Rectal smooth muscle tissue (tissue), 1 donor: ENCODE measurements at regions not wholly inside any gene's neighbourhood (a gene's known extent, or its start where the extent isn't known, plus 50 kb on each side); places are given as distances from the start of the nearest gene placed in this dataset.

Experiments
- H3K27ac ChIP-seq: one replicate; pipeline ENCODE4 v1.7.0; 2013; ENCODE audit warnings: low read depth, low read length, inconsistent platforms
- H3K27me3 ChIP-seq: one replicate; pipeline ENCODE4 v1.7.0; 2013; ENCODE audit warnings: low read length; ENCODE audit not compliant: control insufficient read depth, insufficient read depth
- H3K36me3 ChIP-seq: one replicate; pipeline ENCODE4 v1.7.0; 2013; ENCODE audit warnings: low read length; ENCODE audit not compliant: control insufficient read depth, insufficient read depth
- H3K4me1 ChIP-seq: one replicate; pipeline ENCODE4 v1.7.0; 2013; ENCODE audit warnings: low read length; ENCODE audit not compliant: control insufficient read depth, insufficient read depth
- H3K4me3 ChIP-seq: one replicate; pipeline ENCODE4 v1.7.0; 2013; ENCODE audit warnings: low read length
- H3K9ac ChIP-seq: one replicate; pipeline ENCODE4 v1.7.0; 2013; ENCODE audit warnings: low read length

- no peak overlapping the region for H3K4me3 ChIP-seq
- no peaks in the 10 kb centered on the region for H3K27me3 ChIP-seq
- H3K9ac ChIP-seq = no peak overlapping the region
- H3K27ac ChIP-seq = no peak overlapping the region
- no peaks in the 10 kb centered on the region for H3K4me1 ChIP-seq
- H3K36me3 ChIP-seq = no peaks in the 10 kb centered on the region
These were observed 892.6 kb downstream of the TUSC7 start for GRCh38 chr3:117602058-117602644.

- H3K27ac ChIP-seq = no peak overlapping the region
- H3K27me3 ChIP-seq = no peaks in the 10 kb centered on the region
- H3K4me1 ChIP-seq = no peaks in the 10 kb centered on the region
- H3K9ac ChIP-seq = no peak overlapping the region
- no peak overlapping the region for H3K4me3 ChIP-seq
- no peaks in the 10 kb centered on the region for H3K36me3 ChIP-seq
These were observed 893.5 kb downstream of the TUSC7 start for GRCh38 chr3:117603097-117603496.

GRCh38 chr3:117606866-117607265 is 897.3 kb downstream of the TUSC7 start:
- H3K4me1 ChIP-seq = no peaks in the 10 kb centered on the region
- H3K27me3 ChIP-seq = no peaks in the 10 kb centered on the region
- no peak overlapping the region for H3K27ac ChIP-seq
- no peak overlapping the region for H3K4me3 ChIP-seq
- no peaks in the 10 kb centered on the region for H3K36me3 ChIP-seq
- H3K9ac ChIP-seq = no peak overlapping the region

DNA sequence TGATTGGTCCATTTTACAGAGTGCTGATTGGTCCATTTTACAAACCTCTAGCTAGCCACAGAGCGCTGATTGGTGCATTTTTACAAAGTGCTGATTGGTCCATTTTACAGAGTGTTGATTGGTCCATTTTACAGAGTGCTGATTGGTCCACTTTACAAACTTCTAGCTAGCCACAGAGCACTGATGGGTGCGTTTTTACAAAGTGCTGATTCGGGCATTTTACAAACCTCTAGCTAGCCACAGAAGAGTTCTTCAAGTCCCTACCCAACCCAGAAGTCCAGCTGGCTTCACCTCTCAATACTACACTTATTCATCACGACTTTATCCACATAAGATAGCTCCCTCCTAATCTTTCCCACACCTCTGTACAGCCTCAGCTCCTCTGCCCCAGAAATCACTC is 899.8 kb downstream of the TUSC7 start:
- no peak overlapping the region for H3K9ac ChIP-seq
- no peaks in the 10 kb centered on the region for H3K27me3 ChIP-seq
- no peaks in the 10 kb centered on the region for H3K4me1 ChIP-seq
- no peak overlapping the region for H3K27ac ChIP-seq
- no peak overlapping the region for H3K4me3 ChIP-seq
- no peaks in the 10 kb centered on the region for H3K36me3 ChIP-seq

- Histone ChIP-seq H3K27ac (no peak overlapping the region), H3K4me3 (no peak overlapping the region), H3K36me3 (no peaks in the 10 kb centered on the region)
These were observed 900.6 kb downstream of the TUSC7 start for GRCh38 chr3:117610156-117610555.

DNA sequence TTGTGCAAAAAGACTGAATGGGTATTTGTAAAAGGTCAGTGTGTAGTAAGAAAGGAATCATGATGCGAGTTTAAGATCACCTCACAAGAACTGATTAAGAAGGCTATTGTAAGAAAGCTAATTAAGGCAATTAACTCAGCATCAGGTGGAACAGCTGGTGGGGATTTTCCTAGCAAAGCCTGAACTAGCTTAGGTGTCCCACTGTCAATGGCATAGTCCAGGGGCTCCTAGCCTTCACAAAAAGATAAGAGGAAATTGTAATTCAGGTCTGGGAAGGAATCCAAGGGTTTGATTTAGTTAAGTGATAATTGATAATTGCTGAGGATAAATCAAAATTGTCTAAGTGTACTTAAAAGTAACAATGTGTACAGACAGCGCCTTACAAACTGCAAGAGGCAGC is 901.6 kb downstream of the TUSC7 start:
- H3K27me3 ChIP-seq = no peaks in the 10 kb centered on the region
- no peak overlapping the region for H3K4me3 ChIP-seq
- H3K36me3 ChIP-seq = no peaks in the 10 kb centered on the region
- no peaks in the 10 kb centered on the region for H3K4me1 ChIP-seq
- H3K27ac ChIP-seq = no peak overlapping the region
- no peak overlapping the region for H3K9ac ChIP-seq

More at GRCh38 chr3:117610156-117610555, 900.6 kb downstream of the TUSC7 start:
- Histone ChIP-seq H3K9ac (no peak overlapping the region), H3K27me3 (no peaks in the 10 kb centered on the region), H3K4me1 (no peaks in the 10 kb centered on the region)

- no peaks in the 10 kb centered on the region for H3K36me3 ChIP-seq
- no peak overlapping the region for H3K9ac ChIP-seq
- H3K27me3 ChIP-seq = no peaks in the 10 kb centered on the region
- H3K4me3 ChIP-seq = no peak overlapping the region
- no peaks in the 10 kb centered on the region for H3K4me1 ChIP-seq
- no peak overlapping the region for H3K27ac ChIP-seq
These were observed 906.6 kb downstream of the TUSC7 start for GRCh38 chr3:117616227-117616626.

GRCh38 chr3:117617906-117618305 is 908.3 kb downstream of the TUSC7 start:
- Histone ChIP-seq H3K9ac (no peak overlapping the region), H3K4me1 (no peaks in the 10 kb centered on the region), H3K36me3 (no peaks in the 10 kb centered on the region), H3K27me3 (no peaks in the 10 kb centered on the region), H3K27ac (no peak overlapping the region), H3K4me3 (no peak overlapping the region)

GRCh38 chr3:117618462-117618861 is 908.9 kb downstream of the TUSC7 start:
- no peak overlapping the region for H3K27ac ChIP-seq
- no peaks in the 10 kb centered on the region for H3K36me3 ChIP-seq
- no peaks in the 10 kb centered on the region for H3K4me1 ChIP-seq
- H3K4me3 ChIP-seq = no peak overlapping the region
- no peaks in the 10 kb centered on the region for H3K27me3 ChIP-seq
- no peak overlapping the region for H3K9ac ChIP-seq

GRCh38 chr3:117619805-117620204 is 910.2 kb downstream of the TUSC7 start:
- Histone ChIP-seq H3K36me3 (no peaks in the 10 kb centered on the region), H3K9ac (no peak overlapping the region), H3K4me1 (no peaks in the 10 kb centered on the region), H3K27me3 (no peaks in the 10 kb centered on the region), H3K27ac (no peak overlapping the region), H3K4me3 (no peak overlapping the region)

- no peaks in the 10 kb centered on the region for H3K27me3 ChIP-seq
- H3K9ac ChIP-seq = no peak overlapping the region
- H3K4me3 ChIP-seq = no peak overlapping the region
- no peak overlapping the region for H3K27ac ChIP-seq
- H3K36me3 ChIP-seq = no peaks in the 10 kb centered on the region
- H3K4me1 ChIP-seq = no peaks in the 10 kb centered on the region
These were observed 912.7 kb downstream of the TUSC7 start for GRCh38 chr3:117622171-117622841.

DNA sequence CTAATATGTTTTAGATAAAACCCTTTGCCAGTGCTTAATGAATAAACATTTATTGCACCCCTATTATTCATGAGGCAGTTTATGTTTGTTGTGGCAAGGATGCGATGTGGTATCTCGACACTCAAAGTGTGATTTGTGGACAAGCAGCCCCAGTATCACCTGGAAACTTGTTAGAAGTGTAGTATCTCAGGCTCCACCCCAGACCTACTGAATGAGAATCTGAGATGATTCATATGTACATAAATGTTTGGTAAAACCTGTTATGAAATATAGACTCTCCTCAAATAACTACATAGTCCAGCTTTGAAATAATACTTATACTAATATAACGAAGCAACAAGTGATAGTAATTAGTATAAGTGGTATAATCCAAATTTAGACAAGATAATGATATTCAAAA is 914.8 kb downstream of the TUSC7 start:
- H3K4me1 ChIP-seq = peaks cover 6% of the 10 kb centered on the region
- no peak overlapping the region for H3K9ac ChIP-seq
- no peak overlapping the region for H3K4me3 ChIP-seq
- no peak overlapping the region for H3K27ac ChIP-seq
- no peaks in the 10 kb centered on the region for H3K27me3 ChIP-seq
- H3K36me3 ChIP-seq = no peaks in the 10 kb centered on the region

GRCh38 chr3:117625174-117625573 is 915.6 kb downstream of the TUSC7 start:
- Histone ChIP-seq H3K9ac (no peak overlapping the region), H3K4me3 (no peak overlapping the region), H3K27me3 (no peaks in the 10 kb centered on the region), H3K27ac (no peak overlapping the region), H3K36me3 (no peaks in the 10 kb centered on the region), H3K4me1 (peaks cover 10% of the 10 kb centered on the region)
